Spleen (tissue), 11 donors: ENCODE measurements at regions not wholly inside any gene's neighbourhood (a gene's known extent, or its start where the extent isn't known, plus 50 kb on each side); places are given as distances from the start of the nearest gene placed in this dataset.

Experiments used
- DNase-seq: peaks from one replicate; pipeline ENCODE4 v3.0.0-alpha.2; 2020
- H3K27ac ChIP-seq, 8 donors: fragments of 200-600 bp; sonication (generic) in 7 of 8; 1 replicate in 4 of 8; 2 replicates in 4 of 8; pipeline versions ENCODE4 v1.5.0 to v1.8.0; 2016 to 2021; ENCODE audit warnings: inconsistent platforms in 4 of 8, mild to moderate bottlenecking in 4 of 8, moderate library complexity in 1 of 8
- H3K27me3 ChIP-seq, 7 donors: fragments of 200-600 bp; sonication (generic) in 6 of 7; replicated peaks in 1 of 7; 1 replicate in 4 of 7; 2 replicates in 3 of 7; pipeline versions ENCODE4 v1.5.0 to v1.8.0; 2016 to 2021; ENCODE audit warnings: inconsistent platforms in 3 of 7, mild to moderate bottlenecking in 1 of 7
- H3K36me3 ChIP-seq, 6 donors: fragments of 200-600 bp; sonication (generic) in 5 of 6; 1 replicate in 4 of 6; 2 replicates in 2 of 6; pipeline versions ENCODE4 v1.5.0 to v1.8.0; 2016 to 2021; ENCODE audit warnings: inconsistent platforms in 2 of 6
- H3K4me1 ChIP-seq, 6 donors: fragments of 200-600 bp; sonication (generic) in 5 of 6; 1 replicate in 3 of 6; 2 replicates in 3 of 6; pipeline versions ENCODE4 v1.5.0 to v1.8.0; 2016 to 2021; ENCODE audit warnings: inconsistent platforms in 3 of 6
- H3K4me3 ChIP-seq, 8 donors: fragments of 200-600 bp; sonication (generic) in 7 of 8; 1 replicate in 4 of 8; 2 replicates in 4 of 8; pipeline versions ENCODE4 v1.5.0 to v1.8.0; 2016 to 2021; ENCODE audit warnings: inconsistent platforms in 4 of 8, mild to moderate bottlenecking in 4 of 8, moderate library complexity in 2 of 8
- H3K9me3 ChIP-seq, 8 donors: fragments of 200-600 bp; sonication (generic) in 7 of 8; 1 replicate in 4 of 8; 2 replicates in 4 of 8; pipeline versions ENCODE4 v1.5.0 to v1.8.0; 2016 to 2021; ENCODE audit warnings: inconsistent platforms in 4 of 8
- CTCF ChIP-seq, 11 experiments: fragments of 200-600 bp in 7 of 11; fragments of 450-650 bp in 4 of 11; sonication (generic) in 4 of 11; IDR thresholded peaks in 8 of 11; conservative IDR thresholded peaks in 3 of 11; 1 replicate in 7 of 11; 2 replicates in 4 of 11; pipeline versions ENCODE4 v1.4.0 to v1.8.0; 2016 to 2021; ENCODE audit warnings: antibody characterized with exemption in 11 of 11, inconsistent platforms in 4 of 11, mild to moderate bottlenecking in 1 of 11
- POLR2A ChIP-seq, 3 donors: fragments of 450-650 bp; IDR thresholded peaks; one replicate each; pipeline ENCODE4 v1.5.1; 2017; ENCODE audit warnings: antibody characterized with exemption in 3 of 3, mild to moderate bottlenecking in 1 of 3
- POLR2AphosphoS5 ChIP-seq, 3 donors: sonication (generic); formaldehyde crosslinking; IDR thresholded peaks; one replicate each; pipeline ENCODE4 v1.5.1; 2017; ENCODE audit warnings: antibody characterized with exemption in 3 of 3
- WGBS, 5 donors: extraction: QIAGEN DNeasy Blood & Tissue Kit in 3 of 5; methylation state at CpG; one replicate each; pipeline versions ENCODE4 v1.1.5 to v1.1.7; 2013 to 2018; 5-methylcytosine and 5-hydroxymethylcytosine counted together
- intact Hi-C: fragments of 100-400 bp; cut with DNase I; formaldehyde crosslinking; loops from one replicate; pipeline ENCODE4 v1.15.0; 2023; ENCODE audit warnings: low total_unique reads
- donor health status: healthy with polysubstance abuse.
- donor health status: DM: no; HTN: no; CAD: no; lungs with moderate emphysema.
- donor health status: DM: no; HTN: no; CAD: no.
- donor health status: Bipolar disorder and iron deficiency.
- donor health status: healthy.
- donor health status: DM: no; HTN: no; CAD: no.
- donor health status: DM: yes; HTN: yes; CAD: no.

- H3K27me3 ChIP-seq, result no peaks in the 10 kb centered on the region
- no peak overlapping the region for H3K27ac ChIP-seq
- H3K4me1 ChIP-seq, result no peaks in the 10 kb centered on the region
- DNase-seq, result no peak
- intact Hi-C loops, result no loop called here
- no peaks in the 10 kb centered on the region for H3K36me3 ChIP-seq
- no peak for TF ChIP-seq CTCF (IDR thresholded peaks at IDR 0.05 in 8 of 11, conservative IDR thresholded peaks at IDR 0.05 in 3 of 11)
- no peak for TF ChIP-seq POLR2AphosphoS5 (IDR thresholded peaks at IDR 0.05)
- TF ChIP-seq POLR2A (IDR thresholded peaks at IDR 0.05), result no peak
- H3K9me3 ChIP-seq, result no peaks in the 10 kb centered on the region
- no peak overlapping the region for H3K4me3 ChIP-seq
These were observed 568.2 kb upstream of the BCHE start for GRCh38 chr3:166405465-166405864.

GRCh38 chr3:166390303-166390702, 553.1 kb upstream of the BCHE start:
- DNase-seq, result no peak
- no peak for TF ChIP-seq POLR2A (IDR thresholded peaks at IDR 0.05)
- no peak for TF ChIP-seq POLR2AphosphoS5 (IDR thresholded peaks at IDR 0.05)
- no peak for TF ChIP-seq CTCF (IDR thresholded peaks at IDR 0.05 in 8 of 11, conservative IDR thresholded peaks at IDR 0.05 in 3 of 11)
- H3K27ac ChIP-seq, result no peak overlapping the region
- peaks cover 0 to 10% (median under 1%) of the 10 kb centered on the region in 8 donors for H3K9me3 ChIP-seq
- H3K27me3 ChIP-seq, result no peaks in the 10 kb centered on the region
- H3K4me1 ChIP-seq, result no peaks in the 10 kb centered on the region
- H3K36me3 ChIP-seq, result no peaks in the 10 kb centered on the region
- no peak overlapping the region for H3K4me3 ChIP-seq
- intact Hi-C loops, result no loop called here

- Histone ChIP-seq H3K27ac (no peak overlapping the region), H3K27me3 (no peaks in the 10 kb centered on the region), H3K4me3 (no peak overlapping the region), H3K36me3 (no peaks in the 10 kb centered on the region), H3K4me1 (no peaks in the 10 kb centered on the region), H3K9me3 (peaks cover 0 to 1% (median 0%) of the 10 kb centered on the region in 8 donors)
- no peak for DNase-seq
- TF ChIP-seq POLR2AphosphoS5 (IDR thresholded peaks at IDR 0.05), result no peak
- TF ChIP-seq CTCF (IDR thresholded peaks at IDR 0.05 in 8 of 11, conservative IDR thresholded peaks at IDR 0.05 in 3 of 11), result no peak
- no peak for TF ChIP-seq POLR2A (IDR thresholded peaks at IDR 0.05)
- intact Hi-C loops, result no loop called here
- WGBS, 5 donors, result 63 to 91% (median 78%) methylated on average over 2 of the region's 2 CpGs
These were observed 551.1 kb upstream of the BCHE start for GRCh38 chr3:166388321-166388720.

GRCh38 chr3:166372571-166373106, 535.4 kb upstream of the BCHE start:
- no peaks in the 10 kb centered on the region for H3K27me3 ChIP-seq
- no peak for TF ChIP-seq CTCF (IDR thresholded peaks at IDR 0.05 in 8 of 11, conservative IDR thresholded peaks at IDR 0.05 in 3 of 11)
- no peak for TF ChIP-seq POLR2A (IDR thresholded peaks at IDR 0.05)
- TF ChIP-seq POLR2AphosphoS5 (IDR thresholded peaks at IDR 0.05), result no peak
- intact Hi-C loops, result no loop called here

More at GRCh38 chr3:166372571-166373106, 535.4 kb upstream of the BCHE start:
- peaks cover 0 to 28% (median 4%) of the 10 kb centered on the region in 8 donors for H3K9me3 ChIP-seq
- no peaks in the 10 kb centered on the region for H3K36me3 ChIP-seq
- no peaks in the 10 kb centered on the region for H3K4me1 ChIP-seq
- H3K4me3 ChIP-seq, result no peak overlapping the region
- no peak for DNase-seq
- no peak overlapping the region for H3K27ac ChIP-seq
- WGBS, 5 donors, result 77 to 88% (median 84%) methylated on average over 1 of the region's 1 CpG
